HFFc6 (cell line): ENCODE measurements at regions not wholly inside any gene's neighbourhood (a gene's known extent, or its start where the extent isn't known, plus 50 kb on each side); places are given as distances from the start of the nearest gene placed in this dataset.

Experiments used
- DNase-seq: peaks from one replicate; pipeline ENCODE4 v3.0.0-alpha.2; 2018
- H3K27ac Mint-ChIP-seq: 2 replicates; pipeline ENCODE4 v1.8.0; 2020; ENCODE audit warnings: mild to moderate bottlenecking, mixed read lengths
- H3K27me3 Mint-ChIP-seq: 2 replicates; pipeline ENCODE4 v1.8.0; 2021; ENCODE audit warnings: mild to moderate bottlenecking, moderate library complexity, mixed read lengths; ENCODE audit not compliant: insufficient read depth
- H3K36me3 Mint-ChIP-seq: 2 replicates; pipeline ENCODE4 v1.8.0; 2021; ENCODE audit warnings: low read depth, mixed read lengths
- H3K4me1 Mint-ChIP-seq: 2 replicates; pipeline ENCODE4 v1.8.0; 2020; ENCODE audit warnings: low read depth, mixed read lengths
- H3K4me3 Mint-ChIP-seq: 2 replicates; pipeline ENCODE4 v1.8.0; 2020; ENCODE audit warnings: mild to moderate bottlenecking, moderate library complexity, mixed read lengths
- H3K9me3 Mint-ChIP-seq: 2 replicates; pipeline ENCODE4 v1.8.0; 2020; ENCODE audit warnings: mild to moderate bottlenecking, mixed read lengths
- CTCF ChIP-seq: fragments of 200-600 bp; sonication (generic); IDR thresholded peaks from 2 replicates; pipeline ENCODE4 v1.5.0; 2021; ENCODE audit warnings: antibody characterized with exemption, mild to moderate bottlenecking

GRCh38 chr14:89484051-89484844, 67.2 kb upstream of the FOXN3 start:
- no peaks in the 10 kb centered on the region for H3K27me3 Mint-ChIP-seq
- TF ChIP-seq CTCF, result no peak
- H3K9me3 Mint-ChIP-seq, result no peaks in the 10 kb centered on the region
- H3K36me3 Mint-ChIP-seq, result peaks cover 9% of the 10 kb centered on the region
- DNase-seq, result no peak
- H3K27ac Mint-ChIP-seq, result no peak overlapping the region
- H3K4me1 Mint-ChIP-seq, result peaks cover 7% of the 10 kb centered on the region; the same call in 1 of the 2 replicates
- H3K4me3 Mint-ChIP-seq, result no peak overlapping the region

- no peak for TF ChIP-seq CTCF
- Mint-ChIP-seq H3K27me3 (no peaks in the 10 kb centered on the region), H3K36me3 (peaks cover 6% of the 10 kb centered on the region), H3K4me1 (peaks cover 6% of the 10 kb centered on the region; the same call in 1 of the 2 replicates), H3K27ac (no peak overlapping the region), H3K9me3 (no peaks in the 10 kb centered on the region), H3K4me3 (no peak overlapping the region)
- no peak for DNase-seq
Measured at GRCh38 chr14:89481196-89481595, 64.2 kb upstream of the FOXN3 start.

GRCh38 chr14:89480278-89480677, 63.2 kb upstream of the FOXN3 start:
- Mint-ChIP-seq H3K27me3 (no peaks in the 10 kb centered on the region), H3K36me3 (no peaks in the 10 kb centered on the region; the same call in 1 of the 2 replicates), H3K9me3 (no peaks in the 10 kb centered on the region), H3K27ac (no peak overlapping the region), H3K4me3 (no peak overlapping the region), H3K4me1 (no peaks in the 10 kb centered on the region)
- TF ChIP-seq CTCF, result no peak
- no peak for DNase-seq

GRCh38 chr14:89479802-89480201, 62.8 kb upstream of the FOXN3 start:
- no peaks in the 10 kb centered on the region for H3K27me3 Mint-ChIP-seq
- H3K4me1 Mint-ChIP-seq, result no peaks in the 10 kb centered on the region
- DNase-seq, result peak; percentile 16
- no peak for TF ChIP-seq CTCF
- H3K36me3 Mint-ChIP-seq, result no peaks in the 10 kb centered on the region
- no peak overlapping the region for H3K4me3 Mint-ChIP-seq
- no peaks in the 10 kb centered on the region for H3K9me3 Mint-ChIP-seq
- H3K27ac Mint-ChIP-seq, result no peak overlapping the region

GRCh38 chr14:89477391-89477790, 60.4 kb upstream of the FOXN3 start:
- DNase-seq, result no peak
- Mint-ChIP-seq H3K4me1 (peaks cover 12% of the 10 kb centered on the region), H3K36me3 (no peaks in the 10 kb centered on the region), H3K27ac (no peak overlapping the region), H3K9me3 (no peaks in the 10 kb centered on the region), H3K4me3 (no peak overlapping the region), H3K27me3 (no peaks in the 10 kb centered on the region)
- TF ChIP-seq CTCF, result no peak
